ENCODE measurements at regions not wholly inside any gene's neighbourhood (a gene's known extent, or its start where the extent isn't known, plus 50 kb on each side); places are given as distances from the start of the nearest gene placed in this dataset.

GRCh38 chr9:18338042-18338441 is 135.9 kb upstream of the ADAMTSL1 start:
- no peak for TF ChIP-seq CTCF (IDR thresholded peaks at IDR 0.05)
- TF ChIP-seq POLR2AphosphoS5 (IDR thresholded peaks at IDR 0.05) = no peak
